HG02981 (cell line): ENCODE measurements at regions not wholly inside any gene's neighbourhood (a gene's known extent, or its start where the extent isn't known, plus 50 kb on each side); places are given as distances from the start of the nearest gene placed in this dataset.
"Not testable (repeated sequence)": the region's sequence is repeated elsewhere in the genome, so short reads cannot be mapped to it uniquely, and the experiment has no call there.

ENCODE experiments used
- ATAC-seq: cut with Tn5 transposase; IDR thresholded peaks from one replicate; pipeline ENCODE4 v1.9.1; 2021; ENCODE audit warnings: mild to moderate bottlenecking, moderate library complexity; ENCODE audit not compliant: unreplicated experiment

DNA sequence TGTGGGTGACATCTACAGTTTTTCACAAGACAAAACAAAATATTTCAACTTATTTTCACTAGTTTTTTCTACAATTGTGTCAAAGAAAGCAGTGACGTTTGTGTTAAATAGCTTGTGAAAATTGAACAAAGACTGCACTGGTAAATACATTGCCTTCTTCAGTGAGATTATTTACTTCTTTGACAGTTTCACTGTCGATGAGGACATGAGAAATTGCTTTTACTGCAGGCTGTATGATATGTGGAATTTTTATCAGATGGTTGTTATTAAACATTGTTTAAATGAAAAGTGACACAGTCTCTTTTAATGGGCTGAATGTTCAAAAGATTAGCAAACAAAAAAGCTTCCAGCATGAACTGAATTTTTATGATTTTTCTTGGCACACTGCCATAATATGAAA, 773.9 kb upstream of the CADM2 start:
- no peak for ATAC-seq

DNA sequence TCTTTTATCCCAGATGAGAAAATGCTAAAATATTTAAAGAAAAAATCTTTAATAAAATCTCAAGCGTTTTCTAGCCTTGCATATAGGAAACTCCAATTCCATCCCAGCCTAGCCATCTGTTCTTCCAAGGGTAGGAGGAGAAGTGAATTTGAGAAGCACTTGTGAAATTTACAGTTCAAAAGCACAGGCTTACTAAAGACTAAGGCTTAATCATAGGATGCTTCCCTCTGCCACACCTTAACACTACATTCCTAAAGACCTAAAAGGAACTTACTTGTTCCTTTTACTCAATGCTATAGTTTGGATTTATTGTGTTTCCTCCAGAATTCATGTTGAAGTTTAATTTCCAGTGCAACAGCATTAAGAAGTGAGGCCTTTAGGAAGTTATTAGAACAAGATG, 764.8 kb upstream of the CADM2 start:
- no peak for ATAC-seq

DNA sequence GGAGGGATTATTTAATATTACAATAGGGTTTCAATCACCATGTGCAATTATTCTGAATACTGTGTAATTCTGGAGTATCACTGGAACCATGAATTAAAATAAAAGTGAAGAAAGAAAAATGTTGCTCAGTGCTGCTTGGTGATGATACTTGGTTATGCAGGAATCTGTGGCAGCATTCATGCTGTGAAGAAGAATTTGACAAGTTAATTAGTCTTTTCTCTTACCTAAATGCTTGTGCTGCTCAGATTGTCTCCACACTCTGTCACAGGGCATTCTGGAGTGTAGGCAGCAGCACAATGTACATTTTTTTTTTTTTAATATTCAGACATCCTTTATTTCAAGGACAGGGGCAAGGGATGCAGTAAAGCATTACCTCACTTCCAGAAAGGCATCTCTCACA, 749.3 kb upstream of the CADM2 start:
- ATAC-seq = no peak

DNA sequence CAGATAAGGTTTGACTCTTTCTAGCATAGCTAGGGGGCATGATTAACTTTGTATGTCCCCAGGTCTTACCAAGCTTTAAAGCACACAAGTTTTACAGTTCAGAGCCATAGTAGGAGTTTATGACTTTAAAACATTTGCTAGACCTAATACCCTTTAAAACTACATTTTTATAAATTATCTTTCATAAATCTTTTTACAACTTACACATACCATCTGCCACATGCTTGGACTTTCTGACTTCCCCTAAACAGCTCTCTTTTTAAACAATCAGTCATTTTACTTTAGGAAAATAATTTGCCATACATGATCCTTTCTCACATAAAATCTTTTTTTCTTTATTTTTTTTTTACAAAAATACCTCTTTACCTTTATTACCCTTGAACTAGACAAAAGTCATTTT, 735.3 kb upstream of the CADM2 start:
- ATAC-seq = no peak

DNA sequence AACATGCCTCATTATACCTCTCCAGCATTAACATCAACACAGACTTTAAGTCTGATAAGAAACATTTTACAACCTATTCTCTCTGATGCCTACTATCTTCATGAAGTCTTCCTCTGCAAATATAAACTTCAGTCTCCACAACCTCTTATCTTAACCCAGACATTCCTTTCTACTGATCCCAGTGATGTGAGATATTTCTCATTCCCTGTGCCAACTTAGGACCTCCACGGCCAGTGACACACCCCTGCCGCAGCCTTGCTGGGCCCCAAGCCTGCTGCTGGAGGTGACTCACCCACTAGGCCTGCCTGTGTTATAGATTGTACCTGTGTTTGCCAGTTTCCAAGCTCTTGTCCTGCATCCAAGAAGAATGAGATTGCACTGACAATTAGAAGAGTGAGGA, 734.5 kb upstream of the CADM2 start:
- ATAC-seq = no peak

DNA sequence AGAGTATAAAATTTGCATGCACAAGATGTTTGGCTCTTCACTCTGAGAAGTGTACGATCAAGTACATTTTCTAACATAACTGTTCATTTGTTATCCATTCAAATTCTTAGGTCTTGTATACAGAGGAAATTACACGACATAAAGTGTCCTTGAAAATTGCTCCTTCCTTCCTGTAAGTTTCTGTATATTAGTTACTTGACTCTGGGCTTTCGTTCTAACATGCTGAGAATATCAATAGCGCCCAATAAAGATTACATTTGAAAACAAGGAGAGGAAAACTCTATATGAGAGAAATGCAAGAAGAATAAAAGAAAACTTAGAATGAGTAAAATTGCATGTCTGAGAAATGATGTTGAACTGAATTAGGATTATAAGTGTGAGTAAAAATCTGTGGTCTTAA, 722.5 kb upstream of the CADM2 start:
- ATAC-seq = no peak

DNA sequence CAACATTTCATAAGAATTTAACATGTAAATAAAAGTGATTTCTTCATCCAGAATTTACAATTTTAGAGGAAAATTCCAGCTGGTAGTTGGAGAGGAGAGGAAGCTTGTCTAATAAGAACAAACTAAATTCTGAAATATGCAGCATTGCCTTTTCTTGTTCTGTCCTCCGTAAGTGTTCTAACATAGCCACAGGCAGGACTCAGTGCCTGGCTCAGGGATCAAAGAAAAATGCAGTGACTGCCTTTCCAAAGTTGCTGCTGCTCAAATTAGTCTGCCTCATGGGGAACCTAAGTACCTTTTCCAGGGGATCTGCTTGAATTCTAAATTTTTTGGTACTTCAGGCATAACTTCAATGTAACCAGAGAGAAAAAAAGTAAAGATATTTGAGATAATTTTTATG, 713.0 kb upstream of the CADM2 start:
- ATAC-seq = no peak

DNA sequence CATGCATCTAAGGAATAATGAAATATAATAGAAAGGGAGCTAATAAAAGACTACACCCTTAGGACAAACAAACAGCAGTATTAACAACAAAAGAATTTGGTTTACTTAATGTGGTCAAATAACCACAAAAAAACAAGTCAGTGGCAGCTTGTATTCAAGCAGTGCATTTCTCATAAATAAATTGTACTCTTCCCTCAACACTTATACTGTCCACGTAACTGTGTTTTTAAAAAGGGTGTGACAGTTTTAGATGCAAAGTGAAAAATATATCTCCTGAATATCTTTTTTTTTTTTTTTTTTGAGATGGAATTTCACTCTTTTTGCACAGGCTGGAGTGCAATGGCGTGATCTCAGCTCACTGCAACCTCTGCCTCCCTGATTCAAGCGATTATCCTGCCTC, 698.2 kb upstream of the CADM2 start:
- no peak for ATAC-seq

DNA sequence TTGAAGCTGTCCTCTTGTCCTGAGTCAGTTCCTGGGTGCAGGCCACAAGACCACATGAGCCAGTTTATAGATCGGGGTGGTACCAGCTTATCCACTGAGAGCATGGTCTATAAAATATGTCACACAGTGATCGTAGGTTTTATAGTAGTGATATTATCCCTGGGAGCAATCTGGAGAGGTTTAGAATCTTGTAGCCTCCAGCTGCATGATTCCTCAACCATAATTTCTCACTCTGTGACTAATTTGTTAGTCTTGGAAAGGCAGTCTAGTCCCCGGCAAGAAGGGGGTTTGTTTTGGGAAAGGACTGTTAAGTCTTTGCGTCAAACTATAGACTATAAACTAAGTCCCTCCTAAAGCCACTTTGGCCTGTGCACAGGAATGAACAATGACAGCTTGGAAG, 693.0 kb upstream of the CADM2 start:
- no peak for ATAC-seq

DNA sequence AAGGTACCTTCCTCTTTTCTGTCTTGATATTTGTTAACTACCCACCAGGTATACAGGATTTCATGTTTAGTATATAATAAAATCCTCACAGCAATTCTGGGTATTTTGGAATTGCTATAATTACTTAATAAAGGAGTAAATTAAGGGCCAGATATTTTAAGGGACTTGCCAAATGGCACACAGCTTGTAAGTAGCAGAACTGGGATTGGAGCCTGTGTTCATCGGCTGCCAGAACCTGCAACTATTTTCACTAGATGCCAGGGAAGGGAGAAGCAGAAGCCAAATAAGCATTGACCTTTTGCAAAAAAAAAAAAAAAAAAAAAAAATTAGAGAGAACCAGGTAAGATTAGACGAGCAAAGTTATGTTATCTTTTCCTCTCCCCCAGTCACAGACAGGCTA, 683.3 kb upstream of the CADM2 start:
- ATAC-seq = no peak

DNA sequence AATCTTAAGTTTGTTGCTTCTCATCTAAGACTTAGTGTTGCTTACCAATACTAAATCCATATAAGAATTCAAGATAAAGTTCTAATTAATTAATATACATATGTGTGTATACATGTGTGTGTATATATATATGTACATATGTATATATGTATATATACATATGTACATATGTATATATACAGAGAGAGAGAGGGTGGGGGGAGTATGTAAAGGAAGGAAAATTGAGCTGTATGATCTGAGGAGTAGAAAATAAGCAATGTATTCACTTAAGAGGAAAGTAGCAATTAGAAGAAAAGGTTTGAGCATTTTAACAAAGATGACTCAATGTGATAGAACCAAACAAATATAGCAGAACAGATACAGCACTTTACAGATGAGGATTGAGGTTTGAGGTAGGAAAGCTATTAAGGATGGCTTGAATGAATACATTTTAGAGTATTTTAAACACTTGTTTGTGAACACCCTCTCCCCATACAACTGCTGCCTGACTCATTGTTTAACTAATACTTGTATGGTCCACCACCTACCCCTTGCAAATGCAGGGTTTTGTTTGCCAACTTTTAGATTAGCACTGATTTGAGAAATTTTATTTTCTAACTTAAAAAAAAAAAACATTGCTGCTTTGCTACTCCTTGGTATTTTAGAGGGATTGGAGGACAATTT, 681.1 kb upstream of the CADM2 start:
- no peak for ATAC-seq

DNA sequence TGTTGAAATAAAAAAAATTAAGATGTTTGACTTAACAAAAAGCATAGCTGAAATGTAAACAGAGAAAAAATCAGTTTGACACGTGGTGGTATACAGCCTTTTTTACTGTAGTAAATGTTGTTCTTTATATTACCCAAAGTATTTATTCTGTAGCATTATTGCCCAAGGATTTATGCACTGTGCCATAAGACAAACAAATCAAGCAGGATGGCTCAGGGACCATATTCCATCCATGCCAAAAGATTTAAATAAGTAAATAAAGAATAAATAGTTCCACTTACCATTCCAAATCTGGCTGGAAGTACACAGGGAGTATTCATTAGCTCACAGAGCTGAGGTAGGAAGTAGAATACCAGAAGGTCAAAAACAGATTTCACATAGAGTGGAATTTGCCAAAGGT, 666.7 kb upstream of the CADM2 start:
- no peak for ATAC-seq

DNA sequence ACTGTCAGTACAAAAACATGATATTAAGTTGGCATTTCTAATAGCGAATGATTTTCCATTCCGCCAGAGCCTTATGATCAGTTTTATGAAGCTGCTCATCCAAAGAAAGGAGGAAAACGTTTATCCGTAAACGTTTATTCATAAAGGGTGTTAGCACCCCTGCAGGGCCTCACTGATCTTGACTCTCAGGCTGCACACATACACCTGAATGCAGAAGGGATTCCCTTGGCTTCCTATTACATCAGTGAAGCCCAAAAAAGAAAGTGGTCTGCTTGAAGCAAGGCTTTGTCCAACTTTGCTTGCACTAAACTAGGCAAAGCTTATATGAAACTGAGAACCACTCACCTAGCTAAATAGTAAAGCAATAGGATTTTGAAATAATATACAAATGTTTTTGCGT, 659.5 kb upstream of the CADM2 start:
- no peak for ATAC-seq

DNA sequence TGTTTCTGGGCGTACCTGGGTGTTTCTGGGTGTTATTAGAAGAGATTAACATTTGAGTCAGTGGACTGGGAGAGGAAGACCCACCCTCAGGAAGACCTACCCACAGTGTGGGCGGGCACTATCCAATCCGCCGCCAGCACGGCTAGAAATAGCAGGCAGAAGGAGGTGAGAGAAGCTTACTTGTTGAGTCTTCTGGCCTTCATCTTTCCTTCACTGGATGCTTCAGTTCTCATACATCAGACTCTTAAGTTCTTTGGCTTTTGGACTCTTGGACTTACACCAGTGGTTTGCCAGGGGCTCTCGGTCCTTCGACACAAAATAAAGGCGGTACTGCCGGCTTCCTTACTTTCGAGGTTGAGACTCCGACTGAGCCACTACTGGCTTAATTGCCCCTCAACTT, 654.6 kb upstream of the CADM2 start:
- ATAC-seq = no peak

DNA sequence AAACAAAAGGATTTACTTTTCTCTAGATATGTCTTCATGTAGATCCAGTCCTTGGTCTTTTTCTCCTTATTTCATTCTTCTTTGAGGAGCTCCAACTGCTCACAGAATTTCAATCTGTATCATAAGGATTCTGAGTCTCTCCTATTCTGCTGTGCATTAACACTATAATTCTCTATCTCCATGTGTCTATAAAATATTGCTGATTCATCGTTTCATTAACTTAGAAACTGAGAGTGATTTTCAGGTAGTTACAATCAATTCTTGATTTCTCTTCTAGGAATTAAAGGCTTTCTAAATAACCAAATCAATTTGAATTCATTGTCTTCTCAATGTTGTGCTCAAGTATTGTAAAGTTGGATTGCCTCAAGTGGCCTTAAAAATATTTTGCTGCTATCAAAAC, 651.5 kb upstream of the CADM2 start:
- ATAC-seq = no peak

DNA sequence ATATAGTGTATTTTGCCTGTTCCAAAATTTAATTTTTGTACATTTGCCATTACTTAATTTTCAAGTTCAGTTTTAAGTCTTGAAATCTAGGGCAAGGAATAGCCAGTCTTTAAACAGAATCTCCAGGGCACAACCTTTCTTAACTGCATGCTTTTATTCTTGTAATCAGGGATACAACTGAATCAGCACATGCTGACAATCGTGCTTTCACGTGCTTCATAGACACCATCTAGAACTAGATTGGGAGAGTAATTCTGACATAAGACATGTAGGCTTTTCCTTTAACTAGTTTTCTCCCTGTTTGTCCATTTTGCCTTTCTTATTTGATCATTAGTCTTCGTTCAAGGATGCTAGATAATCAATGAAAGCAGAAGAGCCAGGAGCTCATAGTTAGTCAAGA, 650.4 kb upstream of the CADM2 start:
- no peak for ATAC-seq

DNA sequence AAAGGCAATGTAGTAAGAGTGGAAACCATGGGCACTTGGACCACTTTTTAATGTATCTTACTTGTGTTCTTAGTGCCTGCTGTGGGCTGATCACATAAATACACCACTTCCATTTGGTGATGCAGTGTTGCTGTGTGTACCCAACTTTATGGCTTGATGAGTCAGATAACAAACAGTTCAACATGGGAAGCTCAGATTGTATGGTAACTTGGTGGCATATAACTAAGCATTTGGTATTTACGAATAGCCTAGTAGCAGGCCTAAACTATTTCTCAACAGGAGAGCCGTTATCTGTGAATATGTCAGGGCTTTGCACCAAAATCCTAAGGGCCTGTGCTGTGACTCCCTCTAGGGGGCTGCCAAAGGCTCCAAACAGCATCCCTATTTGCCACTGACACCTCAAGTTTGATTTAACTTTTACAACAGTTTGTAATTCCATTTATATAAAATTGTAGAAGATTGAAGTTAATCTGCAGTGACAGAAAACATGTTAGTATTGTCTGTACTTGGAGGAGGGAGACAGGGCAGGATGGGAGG, 640.4 kb upstream of the CADM2 start:
- no peak for ATAC-seq

DNA sequence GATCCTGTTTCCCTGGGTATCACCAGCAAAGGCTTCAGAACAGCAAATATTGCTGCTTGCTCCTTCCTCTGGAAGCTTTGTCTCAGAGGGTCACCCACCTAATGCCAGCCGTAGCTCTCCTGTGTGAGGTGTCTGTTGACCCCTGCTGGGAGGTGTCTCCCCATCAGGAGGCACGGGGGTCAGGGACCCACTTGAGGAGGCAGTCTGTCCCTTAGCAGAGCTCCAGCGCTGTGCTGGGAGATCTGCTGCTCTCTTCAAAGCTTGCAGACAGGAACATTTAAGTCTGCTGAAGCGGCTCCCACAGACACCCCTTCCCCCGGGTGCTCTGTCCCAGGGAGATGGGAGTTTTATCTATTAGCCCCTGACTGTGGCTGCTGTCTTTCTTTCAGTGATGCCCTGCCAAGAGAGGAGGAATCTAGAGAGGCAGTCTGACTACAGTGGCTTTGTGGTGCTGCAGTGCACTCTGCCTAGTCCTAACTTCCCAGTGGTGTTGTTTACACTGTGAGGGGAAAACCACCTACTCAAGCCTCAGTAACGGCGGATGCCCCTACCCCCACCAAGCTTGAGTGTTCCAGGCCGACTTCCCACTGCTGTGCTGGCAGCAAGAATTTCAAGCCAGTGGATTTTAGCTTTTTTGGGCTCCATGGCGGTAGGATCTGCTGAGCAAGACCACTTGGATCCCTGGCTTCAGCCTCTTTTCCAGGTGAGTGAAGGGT, 593.1 kb upstream of the CADM2 start:
- not testable (repeated sequence) for ATAC-seq
